MCF 10A (cell line): ENCODE measurements at regions not wholly inside any gene's neighbourhood (a gene's known extent, or its start where the extent isn't known, plus 50 kb on each side); places are given as distances from the start of the nearest gene placed in this dataset.

Experiments
- BruUV-seq: library from RNA; stranded (reverse); fragments of 400-500 nt; replicated peaks from 2 replicates; lab custom pipeline; 2021; lab: Mats Ljungman, UMichigan
- CTCF ChIA-PET: fragments of 300-600 bp; sonication (Branson Sonifier 250); formaldehyde crosslinking; extraction: SDS; loops from one replicate; lab custom pipeline; 2021; ENCODE audit warnings: antibody characterized with exemption, inconsistent platforms; lab: Yijun Ruan, JAX
- POLR2A ChIA-PET: fragments of 300-600, 350-650 bp; sonication (Branson Sonifier 250); formaldehyde crosslinking; extraction: SDS; loops from one replicate; lab custom pipeline; 2020; ENCODE audit warnings: antibody characterized with exemption, inconsistent platforms; lab: Yijun Ruan, JAX
- DNase-seq: peaks from one replicate; pipeline ENCODE4 v3.0.0-alpha.2; 2018; ENCODE audit not compliant: unreplicated experiment
- H3K27ac Mint-ChIP-seq: one replicate; pipeline ENCODE4 v1.8.0; 2022; ENCODE audit warnings: mild to moderate bottlenecking, low read depth, mixed read lengths; ENCODE audit not compliant: unreplicated experiment
- H3K27me3 Mint-ChIP-seq: one replicate; pipeline ENCODE4 v1.8.0; 2022; ENCODE audit warnings: mixed read lengths; ENCODE audit not compliant: insufficient read depth, unreplicated experiment
- H3K36me3 Mint-ChIP-seq: one replicate; pipeline ENCODE4 v1.8.0; 2022; ENCODE audit warnings: mild to moderate bottlenecking, moderate library complexity, mixed read lengths; ENCODE audit not compliant: insufficient read depth, unreplicated experiment
- H3K4me1 Mint-ChIP-seq: one replicate; pipeline ENCODE4 v1.8.0; 2022; ENCODE audit warnings: mixed read lengths; ENCODE audit not compliant: insufficient read depth, unreplicated experiment
- H3K4me3 Mint-ChIP-seq: one replicate; pipeline ENCODE4 v1.8.0; 2022; ENCODE audit warnings: mild to moderate bottlenecking, moderate library complexity, mixed read lengths; ENCODE audit not compliant: unreplicated experiment
- H3K9me3 Mint-ChIP-seq: one replicate; pipeline ENCODE4 v1.8.0; 2022; ENCODE audit warnings: mixed read lengths; ENCODE audit not compliant: unreplicated experiment
- intact Hi-C: fragments of 100-400 bp; cut with micrococcal nuclease; formaldehyde crosslinking; loops from 2 replicates; pipeline ENCODE4 v1.14.1; 2022
- TF ChIP-seq, protein P1 (sequence below): fragments of 200-600 bp; IDR thresholded peaks from one replicate; pipeline ENCODE4 v1.8.0; 2022; ENCODE audit warnings: antibody characterized with exemption, mild to moderate bottlenecking; ENCODE audit not compliant: unreplicated experiment

DNA sequence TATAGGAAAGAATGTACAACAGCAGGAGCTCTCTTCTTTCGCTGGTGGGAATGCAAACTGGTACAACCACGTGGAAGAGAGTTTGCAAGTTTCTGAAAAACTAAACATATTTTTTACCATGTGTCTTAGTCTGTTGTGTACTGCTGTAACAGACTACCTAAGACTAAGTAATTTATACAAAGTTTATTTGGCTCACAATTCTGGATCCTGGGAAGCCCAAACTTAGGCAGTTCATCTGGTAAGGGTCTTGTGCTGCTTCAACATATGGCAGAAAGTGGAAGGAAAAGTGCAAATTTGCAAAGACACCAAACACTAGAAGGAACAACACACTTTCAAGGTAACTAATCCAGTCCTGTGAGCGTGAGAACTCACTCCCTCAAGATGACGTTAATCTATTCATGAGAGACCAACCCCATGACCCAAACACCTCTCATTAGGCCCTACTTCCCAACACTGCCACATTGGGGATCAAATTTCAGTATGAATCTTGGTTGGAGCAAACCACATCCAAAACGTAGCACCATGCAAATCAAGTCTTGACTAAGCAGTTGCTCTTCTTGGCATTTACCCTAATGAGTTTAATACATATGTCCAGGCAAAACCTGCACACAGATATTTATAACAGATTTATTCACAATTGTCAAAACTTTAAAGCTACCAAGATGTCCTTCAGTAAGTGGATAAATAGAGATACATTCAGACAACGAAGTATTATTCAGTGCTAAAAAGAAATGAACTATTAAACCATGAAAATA lies 481.9 kb upstream of the FOXG1 start:
- H3K4me3 Mint-ChIP-seq = no peak overlapping the region
- no peak overlapping the region for H3K27ac Mint-ChIP-seq
- BruUV-seq = no TSS peak
- no peak for DNase-seq
- intact Hi-C loops = no loop called here
- no peaks in the 10 kb centered on the region for H3K9me3 Mint-ChIP-seq
- TF ChIP-seq, protein P1, sequence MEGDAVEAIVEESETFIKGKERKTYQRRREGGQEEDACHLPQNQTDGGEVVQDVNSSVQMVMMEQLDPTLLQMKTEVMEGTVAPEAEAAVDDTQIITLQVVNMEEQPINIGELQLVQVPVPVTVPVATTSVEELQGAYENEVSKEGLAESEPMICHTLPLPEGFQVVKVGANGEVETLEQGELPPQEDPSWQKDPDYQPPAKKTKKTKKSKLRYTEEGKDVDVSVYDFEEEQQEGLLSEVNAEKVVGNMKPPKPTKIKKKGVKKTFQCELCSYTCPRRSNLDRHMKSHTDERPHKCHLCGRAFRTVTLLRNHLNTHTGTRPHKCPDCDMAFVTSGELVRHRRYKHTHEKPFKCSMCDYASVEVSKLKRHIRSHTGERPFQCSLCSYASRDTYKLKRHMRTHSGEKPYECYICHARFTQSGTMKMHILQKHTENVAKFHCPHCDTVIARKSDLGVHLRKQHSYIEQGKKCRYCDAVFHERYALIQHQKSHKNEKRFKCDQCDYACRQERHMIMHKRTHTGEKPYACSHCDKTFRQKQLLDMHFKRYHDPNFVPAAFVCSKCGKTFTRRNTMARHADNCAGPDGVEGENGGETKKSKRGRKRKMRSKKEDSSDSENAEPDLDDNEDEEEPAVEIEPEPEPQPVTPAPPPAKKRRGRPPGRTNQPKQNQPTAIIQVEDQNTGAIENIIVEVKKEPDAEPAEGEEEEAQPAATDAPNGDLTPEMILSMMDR = no peak
- peaks cover 5% of the 10 kb centered on the region for H3K4me1 Mint-ChIP-seq
- ChIA-PET CTCF (no interaction called here), POLR2A (no interaction called here)
- H3K36me3 Mint-ChIP-seq = no peaks in the 10 kb centered on the region
- H3K27me3 Mint-ChIP-seq = no peaks in the 10 kb centered on the region

- BruUV-seq = no TSS peak
- POLR2A ChIA-PET = no interaction called here
- intact Hi-C loops = loop anchor here (1.0 kb wide), 1 partner anchor 314 kb away; no protein-coding TSS in a partner anchor
- Mint-ChIP-seq H3K36me3 (no peaks in the 10 kb centered on the region), H3K4me1 (no peaks in the 10 kb centered on the region), H3K27me3 (no peaks in the 10 kb centered on the region), H3K4me3 (no peak overlapping the region), H3K9me3 (peaks cover 9% of the 10 kb centered on the region), H3K27ac (no peak overlapping the region)
- DNase-seq = peak; percentile 75
- CTCF ChIA-PET = interaction anchor here (0.6 to 3.1 kb wide), 28 partner anchors 12 to 610 kb away, joined by 3 to 19 read pairs (median 4); no protein-coding TSS in a partner anchor
- TF ChIP-seq, protein P1 = peak; percentile 25
Measured at GRCh38 chr14:28294834-28295440, 471.6 kb upstream of the FOXG1 start.

GRCh38 chr14:28297559-28297958 lies 469.0 kb upstream of the FOXG1 start:
- no TSS peak for BruUV-seq
- Mint-ChIP-seq H3K9me3 (peaks cover 9% of the 10 kb centered on the region), H3K36me3 (no peaks in the 10 kb centered on the region)

DNA sequence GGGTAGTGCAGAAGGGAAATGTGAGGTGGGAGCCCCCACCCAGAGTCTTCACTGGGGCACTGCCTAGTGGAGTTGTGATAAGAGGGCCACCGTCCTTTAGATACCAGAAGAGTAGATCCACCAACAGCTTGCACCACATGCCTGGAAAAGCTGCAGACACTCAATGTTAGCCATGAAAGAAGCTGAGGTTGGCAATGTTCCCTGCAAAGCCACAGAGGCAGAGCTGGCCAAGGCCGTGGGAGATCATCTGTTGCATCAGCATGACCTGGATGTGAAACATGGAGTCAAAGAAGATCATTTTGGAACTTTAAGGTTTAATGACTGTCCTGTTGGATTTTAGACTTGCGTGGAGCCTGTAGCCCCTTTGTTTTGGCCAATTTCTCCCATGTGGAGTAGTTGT lies 468.4 kb upstream of the FOXG1 start:
- peaks cover 4% of the 10 kb centered on the region for H3K4me1 Mint-ChIP-seq
- peaks cover 10% of the 10 kb centered on the region for H3K9me3 Mint-ChIP-seq
- no peaks in the 10 kb centered on the region for H3K27me3 Mint-ChIP-seq
- no peak overlapping the region for H3K4me3 Mint-ChIP-seq
- intact Hi-C loops = no loop called here
- DNase-seq = peak; percentile 6
- H3K27ac Mint-ChIP-seq = no peak overlapping the region
- ChIA-PET POLR2A (no interaction called here), CTCF (interaction anchor here (1.0 kb wide), 1 partner anchor 26 kb away, joined by 3 read pairs; no protein-coding TSS in a partner anchor)
- TF ChIP-seq, protein P1 = no peak
- no peaks in the 10 kb centered on the region for H3K36me3 Mint-ChIP-seq
- BruUV-seq = no TSS peak

More at GRCh38 chr14:28297559-28297958, 469.0 kb upstream of the FOXG1 start:
- no peaks in the 10 kb centered on the region for H3K27me3 Mint-ChIP-seq
- H3K4me3 Mint-ChIP-seq = no peak overlapping the region
- intact Hi-C loops = no loop called here
- TF ChIP-seq, protein P1 = no peak
- ChIA-PET CTCF (interaction anchor here (0.8 to 1.0 kb wide), 2 partner anchors 25 to 310 kb away, joined by 3 to 4 read pairs; no protein-coding TSS in a partner anchor), POLR2A (no interaction called here)
- DNase-seq = no peak
- no peak overlapping the region for H3K27ac Mint-ChIP-seq
- no peaks in the 10 kb centered on the region for H3K4me1 Mint-ChIP-seq
